ENCODE measurements at regions not wholly inside any gene's neighbourhood (a gene's known extent, or its start where the extent isn't known, plus 50 kb on each side); places are given as distances from the start of the nearest gene placed in this dataset.

- no peak for TF ChIP-seq CTCF (IDR thresholded peaks at IDR 0.05)
- TF ChIP-seq ESRRA (CRISPR knock-in tag; IDR thresholded peaks at IDR 0.05; ENCODE audit: borderline replicate concordance), result no peak
- TF ChIP-seq ATF3 (CRISPR knock-in tag; conservative IDR thresholded peaks at IDR 0.05), result no peak
- TF ChIP-seq RELA (CRISPR knock-in tag; IDR thresholded peaks at IDR 0.05; ENCODE audit: borderline replicate concordance), result no peak
- no peak for TF ChIP-seq ZNF263 (CRISPR knock-in tag; IDR thresholded peaks at IDR 0.05; ENCODE audit: low read depth)
These were observed 370.4 kb downstream of the SOCS6 start for GRCh38 chr18:70659036-70659925.
